ENCODE measurements at regions not wholly inside any gene's neighbourhood (a gene's known extent, or its start where the extent isn't known, plus 50 kb on each side); places are given as distances from the start of the nearest gene placed in this dataset.

GRCh38 chr1:147842578-147842977 is 60.0 kb upstream of the GJA8 start:
- DNase-seq (no peak), ATAC-seq (ENCODE audit: insufficient read depth, low read depth) (no peak)
- no peaks in the 10 kb centered on the region for H4K20me1 ChIP-seq (ENCODE audit: insufficient read depth, low read length)
- no peaks in the 10 kb centered on the region for H3K36me3 ChIP-seq (ENCODE audit: insufficient read depth, low read length)
- H3K4me2 ChIP-seq (ENCODE audit: insufficient read depth, low read length): no peak overlapping the region
- no peak overlapping the region for H3K9ac ChIP-seq (ENCODE audit: low read depth, low read length)
- no peak overlapping the region for H3K4me3 ChIP-seq (ENCODE audit: low read depth in 1 of 2, low read length in 2 of 2)
- peaks cover 5% of the 10 kb centered on the region for H3K27me3 ChIP-seq (ENCODE audit: insufficient read depth, low read length, poor library complexity)
- no peak for TF ChIP-seq EZH2 (IDR thresholded peaks at IDR 0.05; ENCODE audit: borderline replicate concordance, low read depth, low read length, severe bottlenecking)
- no peak for TF ChIP-seq CTCF (IDR thresholded peaks at IDR 0.05; ENCODE audit: borderline replicate concordance, extremely low read depth, low read length, poor library complexity, severe bottlenecking)
- H3K9me3 ChIP-seq (ENCODE audit: insufficient read depth, low read length, severe bottlenecking): no peaks in the 10 kb centered on the region
- no peak overlapping the region for H2AFZ ChIP-seq (ENCODE audit: low read depth, low read length)
- H3K27ac ChIP-seq (ENCODE audit: low read length): no peak overlapping the region
- no peaks in the 10 kb centered on the region for H3K4me1 ChIP-seq (ENCODE audit: insufficient read depth, low read length)
- H3K79me2 ChIP-seq (ENCODE audit: insufficient read depth, low read length): no peaks in the 10 kb centered on the region

- no peak for TF ChIP-seq CTCF (IDR thresholded peaks at IDR 0.05; ENCODE audit: borderline replicate concordance, extremely low read depth, low read length, poor library complexity, severe bottlenecking)
- no peak for TF ChIP-seq EZH2 (IDR thresholded peaks at IDR 0.05; ENCODE audit: borderline replicate concordance, low read depth, low read length, severe bottlenecking)
- Histone ChIP-seq H3K9ac (ENCODE audit: low read depth, low read length) (no peak overlapping the region), H3K4me3 (ENCODE audit: low read depth in 1 of 2, low read length in 2 of 2) (no peak overlapping the region), H3K9me3 (ENCODE audit: insufficient read depth, low read length, severe bottlenecking) (no peaks in the 10 kb centered on the region), H4K20me1 (ENCODE audit: insufficient read depth, low read length) (no peaks in the 10 kb centered on the region), H3K36me3 (ENCODE audit: insufficient read depth, low read length) (no peaks in the 10 kb centered on the region), H3K27me3 (ENCODE audit: insufficient read depth, low read length, poor library complexity) (peaks cover 5% of the 10 kb centered on the region), H3K79me2 (ENCODE audit: insufficient read depth, low read length) (no peaks in the 10 kb centered on the region), H2AFZ (ENCODE audit: low read depth, low read length) (no peak overlapping the region), H3K27ac (ENCODE audit: low read length) (no peak overlapping the region), H3K4me1 (ENCODE audit: insufficient read depth, low read length) (no peaks in the 10 kb centered on the region), H3K4me2 (ENCODE audit: insufficient read depth, low read length) (no peak overlapping the region)
- no peak for ATAC-seq (ENCODE audit: insufficient read depth, low read depth)
- no peak for DNase-seq
Observed at GRCh38 chr1:147843486-147843885, 59.1 kb upstream of the GJA8 start.

GRCh38 chr1:147847831-147848230 is 54.8 kb upstream of the GJA8 start:
- H2AFZ ChIP-seq (ENCODE audit: low read depth, low read length): no peak overlapping the region
- TF ChIP-seq EZH2 (IDR thresholded peaks at IDR 0.05; ENCODE audit: borderline replicate concordance, low read depth, low read length, severe bottlenecking) (no peak), CTCF (IDR thresholded peaks at IDR 0.05; ENCODE audit: borderline replicate concordance, extremely low read depth, low read length, poor library complexity, severe bottlenecking) (no peak)
- no peaks in the 10 kb centered on the region for H4K20me1 ChIP-seq (ENCODE audit: insufficient read depth, low read length)
- ATAC-seq (ENCODE audit: insufficient read depth, low read depth) (no peak), DNase-seq (no peak)
- H3K79me2 ChIP-seq (ENCODE audit: insufficient read depth, low read length): no peaks in the 10 kb centered on the region
- no peaks in the 10 kb centered on the region for H3K4me1 ChIP-seq (ENCODE audit: insufficient read depth, low read length)
- no peak overlapping the region for H3K9ac ChIP-seq (ENCODE audit: low read depth, low read length)
- peaks cover 14% of the 10 kb centered on the region for H3K27me3 ChIP-seq (ENCODE audit: insufficient read depth, low read length, poor library complexity)
- H3K4me2 ChIP-seq (ENCODE audit: insufficient read depth, low read length): no peak overlapping the region
- H3K36me3 ChIP-seq (ENCODE audit: insufficient read depth, low read length): no peaks in the 10 kb centered on the region
- H3K9me3 ChIP-seq (ENCODE audit: insufficient read depth, low read length, severe bottlenecking): no peaks in the 10 kb centered on the region
- no peak overlapping the region for H3K4me3 ChIP-seq (ENCODE audit: low read depth in 1 of 2, low read length in 2 of 2)
- no peak overlapping the region for H3K27ac ChIP-seq (ENCODE audit: low read length)
